GM12872 (cell line): ENCODE measurements at regions not wholly inside any gene's neighbourhood (a gene's known extent, or its start where the extent isn't known, plus 50 kb on each side); places are given as distances from the start of the nearest gene placed in this dataset.

Experiments used
- CTCF ChIP-seq: IDR thresholded peaks from 3 replicates; pipeline ENCODE4 v1.5.1; 2011; ENCODE audit warnings: low read depth, mild to moderate bottlenecking, low read length, moderate library complexity; ENCODE audit not compliant: insufficient read depth

DNA sequence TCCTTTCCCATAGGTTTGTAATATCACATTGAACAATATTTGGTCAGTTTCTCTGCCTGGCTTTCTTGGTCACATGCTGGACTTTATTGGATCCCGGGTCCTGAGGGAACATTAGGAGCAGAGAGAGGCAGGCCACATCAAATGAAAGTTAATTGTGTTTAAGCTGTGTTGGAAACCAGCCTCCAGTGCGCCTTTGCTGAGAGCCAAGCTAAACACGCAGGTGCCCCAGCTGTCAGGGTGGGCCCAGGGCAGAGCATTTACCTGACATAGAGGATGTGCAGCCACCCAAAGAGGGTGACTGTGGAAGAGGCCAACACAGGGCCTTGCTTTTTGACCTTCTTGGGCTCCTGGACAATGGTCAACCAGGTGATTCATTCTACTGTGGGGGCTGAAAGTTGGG lies 149.3 kb downstream of the EBLN2 start:
- TF ChIP-seq CTCF: no peak

GRCh38 chr3:73212683-73213082 lies 151.2 kb downstream of the EBLN2 start:
- no peak for TF ChIP-seq CTCF

GRCh38 chr3:73213896-73214295 lies 152.4 kb downstream of the EBLN2 start:
- TF ChIP-seq CTCF: no peak

DNA sequence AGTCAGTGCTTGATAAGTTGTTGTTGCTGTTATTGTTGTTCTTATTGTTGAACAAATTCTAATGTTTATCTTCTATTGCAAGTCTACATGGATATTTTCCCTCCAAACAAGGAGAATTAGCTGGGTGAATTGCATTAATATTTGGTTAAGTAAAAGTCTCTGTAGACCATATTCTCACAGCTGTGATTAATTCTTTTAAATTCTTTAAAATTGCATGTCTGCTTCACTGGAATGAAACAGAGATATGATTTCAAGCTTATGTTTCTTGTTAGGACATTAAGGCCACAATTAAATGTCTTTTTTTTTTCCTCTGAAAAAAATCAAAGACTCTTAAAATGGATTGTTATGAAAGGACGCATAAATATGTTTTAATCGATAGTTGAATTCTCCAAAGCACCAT lies 153.4 kb downstream of the EBLN2 start:
- TF ChIP-seq CTCF: no peak

DNA sequence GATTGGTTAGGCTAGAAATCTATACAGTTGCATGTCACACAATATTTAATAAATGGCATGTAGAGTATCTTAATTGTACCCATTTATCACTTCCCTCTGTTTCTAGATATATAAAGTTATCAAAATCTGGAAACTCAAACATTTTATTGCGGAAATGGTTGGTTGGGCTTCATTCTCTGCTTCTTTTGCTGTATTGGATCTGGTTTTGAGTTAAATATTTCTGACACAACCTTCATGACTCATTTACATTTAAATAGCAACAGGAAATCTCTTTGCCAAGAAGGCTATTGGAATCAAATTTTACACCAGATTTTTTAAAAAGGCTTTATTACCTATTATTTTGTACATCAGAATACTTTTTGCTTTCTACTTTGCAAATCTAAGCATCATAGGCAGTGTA lies 153.8 kb downstream of the EBLN2 start:
- TF ChIP-seq CTCF: no peak

DNA sequence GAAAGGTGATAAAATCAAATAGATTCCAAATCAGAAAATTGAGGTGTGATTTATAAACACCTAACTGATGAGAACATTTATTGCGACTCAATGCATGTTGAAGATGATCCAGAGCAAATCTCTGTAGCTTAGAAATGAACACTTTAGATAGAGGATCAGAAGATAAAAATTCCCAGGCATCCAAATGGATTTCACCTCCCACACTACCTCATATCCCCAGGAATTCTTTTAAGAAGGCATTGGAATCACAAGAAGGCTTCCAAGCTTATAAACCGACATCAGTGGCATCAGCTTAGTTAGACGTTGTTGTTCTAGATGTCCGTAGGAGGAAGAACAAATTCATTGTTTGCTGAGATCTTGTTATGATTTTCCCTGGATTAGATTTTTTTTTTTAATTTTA lies 154.4 kb downstream of the EBLN2 start:
- TF ChIP-seq CTCF: no peak

DNA sequence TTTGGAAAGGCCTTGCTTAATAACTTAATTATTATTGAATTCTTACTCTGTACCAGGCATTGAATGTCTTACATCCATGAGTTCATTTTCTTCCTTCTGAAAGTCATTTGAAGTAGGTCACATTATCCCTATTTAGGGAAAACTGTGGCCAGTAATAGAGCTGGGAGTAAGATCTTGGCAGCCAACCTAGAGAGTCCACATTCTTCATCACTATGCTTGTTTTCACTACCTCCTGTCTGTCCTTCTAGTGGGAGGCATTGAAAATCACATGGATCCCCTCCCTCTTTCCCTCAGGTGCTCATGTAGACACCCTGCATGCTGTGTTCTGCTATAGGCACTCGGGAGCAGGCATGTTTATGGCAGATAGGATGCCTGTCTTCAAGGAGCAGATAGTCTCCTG lies 154.9 kb downstream of the EBLN2 start:
- no peak for TF ChIP-seq CTCF

DNA sequence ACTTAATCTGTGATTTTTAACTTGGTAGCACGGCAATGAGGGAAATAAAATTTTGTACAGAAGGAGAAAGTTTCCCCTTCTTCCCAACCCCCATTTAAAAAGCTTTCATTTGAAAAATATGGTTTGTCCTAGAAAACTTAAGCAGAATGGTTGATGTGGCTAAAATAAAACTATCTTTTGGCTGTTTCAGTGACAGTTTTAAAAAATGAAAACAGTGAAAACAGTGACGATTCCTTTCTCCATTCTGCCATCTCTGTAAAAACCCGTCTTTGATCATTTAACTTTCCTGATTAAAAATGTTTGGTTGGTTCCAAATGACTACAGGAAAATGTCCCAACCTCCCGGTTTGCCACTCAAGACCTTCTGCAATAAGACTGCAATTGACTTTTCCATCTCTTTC lies 160.7 kb downstream of the EBLN2 start:
- TF ChIP-seq CTCF: no peak
